ENCODE measurements at regions not wholly inside any gene's neighbourhood (a gene's known extent, or its start where the extent isn't known, plus 50 kb on each side); places are given as distances from the start of the nearest gene placed in this dataset.

DNA sequence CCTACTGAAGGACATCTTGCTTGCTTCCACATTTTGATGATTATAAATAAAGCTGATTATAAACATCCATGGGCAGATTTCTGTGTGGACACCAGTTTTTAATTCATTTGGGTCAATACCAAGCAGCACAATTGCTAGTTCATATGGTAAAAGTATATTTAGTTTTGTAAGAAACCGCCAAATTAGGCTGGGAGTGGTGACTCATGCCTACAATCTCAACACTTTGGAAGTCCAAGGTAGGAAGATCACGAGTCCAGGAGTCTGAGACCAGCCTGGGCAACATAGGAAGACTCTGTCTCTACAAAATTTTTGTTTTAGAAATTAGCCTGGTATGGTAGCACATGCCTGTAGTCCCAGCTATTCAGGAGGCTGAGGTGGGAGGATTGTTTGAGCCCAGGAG, 52.6 kb upstream of the ABHD2 start:
- Histone ChIP-seq H3K9me3 (ENCODE audit: insufficient read depth, low read length) (no peaks in the 10 kb centered on the region), H3K27ac (ENCODE audit: low read length) (no peak overlapping the region), H3K36me3 (replicated peaks; ENCODE audit: low read depth, low read length) (no peaks in the 10 kb centered on the region), H3K79me2 (ENCODE audit: low read length) (no peaks in the 10 kb centered on the region), H2AFZ (ENCODE audit: low read depth, low read length) (no peak overlapping the region), H3K4me2 (ENCODE audit: low read length) (no peak overlapping the region), H4K20me1 (ENCODE audit: insufficient read depth, low read length) (no peaks in the 10 kb centered on the region), H3K4me1 (ENCODE audit: low read length) (no peaks in the 10 kb centered on the region), H3K27me3 (ENCODE audit: low read depth, low read length) (peaks cover 31% of the 10 kb centered on the region), H3K4me3 (ENCODE audit: low read length) (no peak overlapping the region), H3K9ac (ENCODE audit: low read length) (no peak overlapping the region)
- TF ChIP-seq EZH2phosphoT487 (IDR thresholded peaks at IDR 0.05; ENCODE audit: low read depth), result no peak
- TF ChIP-seq CTCF (IDR thresholded peaks at IDR 0.05; ENCODE audit: low read depth, low read length), result no peak

DNA sequence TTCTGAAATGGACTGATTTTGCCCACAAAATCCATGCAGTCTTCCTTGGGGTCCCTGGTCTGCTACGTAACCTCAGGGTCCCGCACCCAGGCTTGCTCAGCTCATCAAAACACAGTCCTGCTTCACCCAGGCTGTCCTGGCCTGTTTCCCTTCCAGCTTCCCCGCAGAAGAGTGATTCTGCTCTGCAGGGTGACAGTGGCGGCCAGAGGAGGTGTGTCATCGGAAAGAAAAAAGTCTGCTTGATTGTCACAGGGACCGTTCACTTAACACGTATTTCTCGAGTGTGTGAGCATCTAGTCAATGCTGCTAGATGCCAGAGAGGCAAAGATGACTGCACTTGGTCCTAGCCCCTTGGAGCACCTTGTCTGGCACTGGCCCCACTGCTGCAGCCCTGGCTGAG, 50.1 kb upstream of the ABHD2 start:
- Histone ChIP-seq H3K9me3 (ENCODE audit: insufficient read depth, low read length) (no peaks in the 10 kb centered on the region), H3K27ac (ENCODE audit: low read length) (no peak overlapping the region), H3K4me3 (ENCODE audit: low read length) (no peak overlapping the region), H3K4me1 (ENCODE audit: low read length) (no peaks in the 10 kb centered on the region), H3K27me3 (ENCODE audit: low read depth, low read length) (peaks cover 34% of the 10 kb centered on the region), H3K36me3 (replicated peaks; ENCODE audit: low read depth, low read length) (no peaks in the 10 kb centered on the region), H3K4me2 (ENCODE audit: low read length) (no peak overlapping the region), H2AFZ (ENCODE audit: low read depth, low read length) (no peak overlapping the region), H4K20me1 (ENCODE audit: insufficient read depth, low read length) (no peaks in the 10 kb centered on the region), H3K9ac (ENCODE audit: low read length) (no peak overlapping the region), H3K79me2 (ENCODE audit: low read length) (no peaks in the 10 kb centered on the region)
- TF ChIP-seq CTCF (IDR thresholded peaks at IDR 0.05; ENCODE audit: low read depth, low read length), result no peak
- no peak for TF ChIP-seq EZH2phosphoT487 (IDR thresholded peaks at IDR 0.05; ENCODE audit: low read depth)

All from OCI-LY3 (cell line).